H9 (cell line): ENCODE measurements at regions not wholly inside any gene's neighbourhood (a gene's known extent, or its start where the extent isn't known, plus 50 kb on each side); places are given as distances from the start of the nearest gene placed in this dataset.

Experiments
- DNase-seq: peaks from one replicate; pipeline ENCODE4 v3.0.0-alpha.2; 2017
- H2AFZ ChIP-seq: one replicate; pipeline ENCODE4 v1.6.1; 2013; ENCODE audit warnings: mild to moderate bottlenecking, low read length, control low read depth, moderate library complexity
- H2AK5ac ChIP-seq: 2 replicates; pipeline ENCODE4 v1.6.1; 2013; ENCODE audit warnings: low read length, control low read depth, mixed read lengths; ENCODE audit not compliant: insufficient read length
- H2BK120ac ChIP-seq: one replicate; pipeline ENCODE4 v1.6.1; 2013; ENCODE audit warnings: low read depth, mild to moderate bottlenecking, low read length, control low read depth, inconsistent platforms; ENCODE audit not compliant: poor library complexity, severe bottlenecking
- H2BK12ac ChIP-seq: 2 replicates; pipeline ENCODE4 v1.6.1; 2013; ENCODE audit warnings: low read length, control low read depth, mixed read lengths, low read depth; ENCODE audit not compliant: insufficient read length
- H2BK15ac ChIP-seq: 2 replicates; pipeline ENCODE4 v1.6.1; 2013; ENCODE audit warnings: low read depth, low read length, control low read depth
- H2BK20ac ChIP-seq: one replicate; pipeline ENCODE4 v1.6.1; 2013; ENCODE audit warnings: low read depth, mild to moderate bottlenecking, low read length, control low read depth, inconsistent platforms; ENCODE audit not compliant: poor library complexity, severe bottlenecking
- H2BK5ac ChIP-seq: 2 replicates; pipeline ENCODE4 v1.6.1; 2013; ENCODE audit warnings: low read length, control low read depth, mixed read lengths; ENCODE audit not compliant: insufficient read length
- H3K14ac ChIP-seq: 2 replicates; pipeline ENCODE4 v1.6.1; 2013; ENCODE audit warnings: low read length, control low read depth; ENCODE audit not compliant: insufficient read depth
- H3K18ac ChIP-seq: 2 replicates; pipeline ENCODE4 v1.6.1; 2013; ENCODE audit warnings: low read depth, mild to moderate bottlenecking, mixed read lengths, low read length, control low read depth; ENCODE audit not compliant: insufficient read length
- H3K23ac ChIP-seq: 2 replicates; pipeline ENCODE4 v1.6.1; 2013; ENCODE audit warnings: low read length, control low read depth, mixed read lengths, low read depth; ENCODE audit not compliant: insufficient read length
- H3K23me2 ChIP-seq: 2 replicates; pipeline ENCODE4 v1.6.1; 2013; ENCODE audit warnings: low read depth, mild to moderate bottlenecking, mixed read lengths, low read length, control low read depth; ENCODE audit not compliant: insufficient read length, poor library complexity, severe bottlenecking
- H3K27ac ChIP-seq: 2 replicates; pipeline ENCODE4 v1.5.1; 2013; ENCODE audit warnings: low read length, control low read depth, mixed read lengths, low read depth; ENCODE audit not compliant: insufficient read length
- H3K27me3 ChIP-seq: 2 replicates; pipeline ENCODE4 v1.6.1; 2013; ENCODE audit warnings: low read length, control low read depth, inconsistent platforms; ENCODE audit not compliant: insufficient read depth
- H3K4ac ChIP-seq: 2 replicates; pipeline ENCODE4 v1.6.1; 2013; ENCODE audit warnings: low read depth, mild to moderate bottlenecking, control low read depth, inconsistent platforms, low read length, moderate library complexity
- H3K4me1 ChIP-seq: 2 replicates; pipeline ENCODE4 v1.6.1; 2013; ENCODE audit warnings: low read length, control low read depth, inconsistent platforms; ENCODE audit not compliant: insufficient read depth
- H3K4me2 ChIP-seq: 2 replicates; pipeline ENCODE4 v1.6.1; 2013; ENCODE audit warnings: low read length, control low read depth, mixed read lengths; ENCODE audit not compliant: insufficient read length, insufficient read depth
- H3K56ac ChIP-seq: 2 replicates; pipeline ENCODE4 v1.6.1; 2013; ENCODE audit warnings: low read depth, mild to moderate bottlenecking, mixed read lengths, low read length, control low read depth; ENCODE audit not compliant: insufficient read length
- H3K79me1 ChIP-seq: 2 replicates; pipeline ENCODE4 v1.6.1; 2013; ENCODE audit warnings: low read depth, mild to moderate bottlenecking, moderate library complexity, low read length, control low read depth, inconsistent platforms; ENCODE audit not compliant: insufficient read depth, poor library complexity, severe bottlenecking
- H3K79me2 ChIP-seq: 2 replicates; pipeline ENCODE4 v1.6.1; 2013; ENCODE audit warnings: low read length, control low read depth, inconsistent platforms; ENCODE audit not compliant: insufficient read depth
- H3K9ac ChIP-seq: 2 replicates; pipeline ENCODE4 v1.6.1; 2013; ENCODE audit warnings: low read length, control low read depth, mixed read lengths; ENCODE audit not compliant: insufficient read length; ENCODE audit errors: extremely low read depth
- H3K9me3 ChIP-seq: one replicate; pipeline ENCODE4 v1.6.1; 2013; ENCODE audit warnings: low read depth, low read length, inconsistent platforms; ENCODE audit not compliant: control insufficient read depth
- H3T11ph ChIP-seq: one replicate; pipeline ENCODE4 v1.6.1; 2013; ENCODE audit warnings: mild to moderate bottlenecking, low read length, control low read depth, inconsistent platforms
- H4K20me1 ChIP-seq: one replicate; pipeline ENCODE4 v1.6.1; 2013; ENCODE audit not compliant: control insufficient read depth, insufficient read length, insufficient read depth
- H4K5ac ChIP-seq: 2 replicates; pipeline ENCODE4 v1.6.1; 2013; ENCODE audit warnings: low read depth, mild to moderate bottlenecking, mixed read lengths, low read length, control low read depth; ENCODE audit not compliant: insufficient read length
- H4K8ac ChIP-seq: replicated peaks from 2 replicates; pipeline ENCODE4 v1.6.1; 2013; ENCODE audit warnings: low read length, control low read depth, mixed read lengths, low read depth; ENCODE audit not compliant: insufficient read length
- H4K91ac ChIP-seq: 2 replicates; pipeline ENCODE4 v1.6.1; 2013; ENCODE audit warnings: low read depth, mild to moderate bottlenecking, moderate library complexity, mixed read lengths, low read length, control low read depth; ENCODE audit not compliant: insufficient read length
- H3K27ac Mint-ChIP-seq, 3 experiments: 2 replicates in 2 of 3; 3 replicates in 1 of 3; pipeline ENCODE4 v1.8.0; 2020 to 2021; ENCODE audit warnings: mixed read lengths in 3 of 3, mild to moderate bottlenecking in 1 of 3, moderate library complexity in 1 of 3
- H3K27me3 Mint-ChIP-seq: 2 replicates; pipeline ENCODE4 v1.8.0; 2021; ENCODE audit warnings: low read depth, mild to moderate bottlenecking, moderate library complexity, mixed read lengths
- H3K36me3 Mint-ChIP-seq, 3 experiments: 2 replicates in 2 of 3; 3 replicates in 1 of 3; pipeline ENCODE4 v1.8.0; 2020 to 2021; ENCODE audit warnings: low read depth in 3 of 3, mixed read lengths in 3 of 3; ENCODE audit not compliant: insufficient read depth in 1 of 3
- H3K4me1 Mint-ChIP-seq, 2 experiments: 2 replicates each; pipeline ENCODE4 v1.8.0; 2020; ENCODE audit warnings: mixed read lengths in 2 of 2
- H3K4me3 Mint-ChIP-seq, 2 experiments: 2 replicates in 1 of 2; 3 replicates in 1 of 2; pipeline ENCODE4 v1.8.0; 2020 to 2021; ENCODE audit warnings: mild to moderate bottlenecking in 2 of 2, mixed read lengths in 2 of 2, moderate library complexity in 1 of 2
- H3K9me3 Mint-ChIP-seq, 2 experiments: 2 replicates in 1 of 2; 3 replicates in 1 of 2; pipeline ENCODE4 v1.8.0; 2020; ENCODE audit warnings: mild to moderate bottlenecking in 2 of 2, mixed read lengths in 2 of 2, moderate library complexity in 1 of 2
- WGBS: extraction: QIAGEN DNeasy Blood & Tissue Kit; methylation state at CpG from one replicate; pipeline ENCODE4 v1.1.7; 2013; ENCODE audit warnings: missing lambda C conversion rate, low lambda C conversion rate, mixed read lengths; ENCODE audit not compliant: insufficient read length; ENCODE audit errors: extremely low coverage; 5-methylcytosine and 5-hydroxymethylcytosine counted together
- TF ChIP-seq, protein P1 (sequence below): fragments of 200-600 bp; sonication (generic); conservative IDR thresholded peaks from 3 replicates; pipeline ENCODE4 v1.8.0; 2021; ENCODE audit warnings: antibody characterized with exemption, mild to moderate bottlenecking

DNA sequence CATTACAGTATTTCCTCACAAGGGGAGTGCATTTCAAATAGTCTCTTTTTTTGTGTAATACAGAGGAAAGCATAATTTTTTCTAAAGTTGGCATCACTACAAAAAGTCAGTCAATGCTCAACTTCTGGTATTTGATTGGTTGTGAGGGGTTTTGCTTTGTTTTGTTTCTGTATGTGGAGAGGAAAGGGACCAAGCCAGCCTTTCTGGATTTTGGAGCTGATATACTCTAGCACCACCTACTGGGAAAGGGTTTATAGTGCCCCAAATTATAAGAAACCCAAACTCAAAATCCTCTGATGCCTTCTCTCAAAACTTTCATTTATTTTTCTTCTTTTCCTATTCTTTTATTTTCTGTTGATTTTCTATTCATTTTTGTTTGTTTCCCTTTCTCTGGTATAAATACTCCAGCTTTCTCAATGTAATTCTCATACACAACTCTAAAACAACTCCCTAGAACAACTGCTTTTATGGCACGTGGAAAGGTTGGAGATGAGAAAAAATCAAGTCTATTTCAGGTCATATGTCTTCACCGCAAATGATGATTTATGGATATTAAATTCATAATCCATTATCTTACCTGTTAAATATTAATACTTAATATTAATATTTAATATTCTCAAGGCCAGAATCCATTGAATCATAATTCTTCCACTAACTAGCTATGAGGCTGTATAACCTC lies 69.5 kb upstream of the ANXA1 start:
- Histone ChIP-seq H3K27ac (no peak overlapping the region), H4K91ac (no peak overlapping the region), H4K20me1 (no peaks in the 10 kb centered on the region), H3K56ac (no peak overlapping the region), H2AFZ (no peak overlapping the region), H3K14ac (no peak overlapping the region), H3T11ph (no peak overlapping the region), H3K23ac (no peak overlapping the region), H2BK12ac (no peak overlapping the region), H2BK120ac (no peak overlapping the region), H3K27me3 (no peaks in the 10 kb centered on the region), H2BK20ac (no peak overlapping the region), H2BK15ac (no peak overlapping the region), H3K18ac (no peak overlapping the region), H3K9ac (no peak overlapping the region), H2BK5ac (no peak overlapping the region), H3K4me1 (no peaks in the 10 kb centered on the region; the same call in 1 of the 2 replicates), H3K79me1 (no peaks in the 10 kb centered on the region), H3K9me3 (no peaks in the 10 kb centered on the region), H3K4me2 (no peak overlapping the region), H3K79me2 (no peaks in the 10 kb centered on the region), H4K5ac (no peak overlapping the region), H2AK5ac (no peak overlapping the region), H4K8ac (no peak overlapping the region), H3K4ac (no peak overlapping the region), H3K23me2 (no peaks in the 10 kb centered on the region)
- WGBS = no CpG with 5 or more reads among the region's 2 CpGs
- peaks cover 25 to 28% of the 10 kb centered on the region in 2 experiments for H3K4me1 Mint-ChIP-seq
- no peaks in the 10 kb centered on the region for H3K36me3 Mint-ChIP-seq
- TF ChIP-seq, protein P1, sequence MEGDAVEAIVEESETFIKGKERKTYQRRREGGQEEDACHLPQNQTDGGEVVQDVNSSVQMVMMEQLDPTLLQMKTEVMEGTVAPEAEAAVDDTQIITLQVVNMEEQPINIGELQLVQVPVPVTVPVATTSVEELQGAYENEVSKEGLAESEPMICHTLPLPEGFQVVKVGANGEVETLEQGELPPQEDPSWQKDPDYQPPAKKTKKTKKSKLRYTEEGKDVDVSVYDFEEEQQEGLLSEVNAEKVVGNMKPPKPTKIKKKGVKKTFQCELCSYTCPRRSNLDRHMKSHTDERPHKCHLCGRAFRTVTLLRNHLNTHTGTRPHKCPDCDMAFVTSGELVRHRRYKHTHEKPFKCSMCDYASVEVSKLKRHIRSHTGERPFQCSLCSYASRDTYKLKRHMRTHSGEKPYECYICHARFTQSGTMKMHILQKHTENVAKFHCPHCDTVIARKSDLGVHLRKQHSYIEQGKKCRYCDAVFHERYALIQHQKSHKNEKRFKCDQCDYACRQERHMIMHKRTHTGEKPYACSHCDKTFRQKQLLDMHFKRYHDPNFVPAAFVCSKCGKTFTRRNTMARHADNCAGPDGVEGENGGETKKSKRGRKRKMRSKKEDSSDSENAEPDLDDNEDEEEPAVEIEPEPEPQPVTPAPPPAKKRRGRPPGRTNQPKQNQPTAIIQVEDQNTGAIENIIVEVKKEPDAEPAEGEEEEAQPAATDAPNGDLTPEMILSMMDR = peak; percentile 85
- no peak for DNase-seq
- no peak overlapping the region for H3K27ac Mint-ChIP-seq
- H3K27me3 Mint-ChIP-seq = no peaks in the 10 kb centered on the region
- H3K4me3 Mint-ChIP-seq = no peak overlapping the region
- no peaks in the 10 kb centered on the region for H3K9me3 Mint-ChIP-seq
